A673 (cell line): ENCODE measurements at regions not wholly inside any gene's neighbourhood (a gene's known extent, or its start where the extent isn't known, plus 50 kb on each side); places are given as distances from the start of the nearest gene placed in this dataset.

ENCODE experiments used
- BruUV-seq: library from RNA; stranded (reverse); fragments of 400-500 nt; replicated peaks from 2 replicates; lab custom pipeline; 2021; lab: Mats Ljungman, UMichigan
- CTCF ChIA-PET: fragments of 300-600 bp; sonication (Branson Sonifier 250); formaldehyde crosslinking; loops from one replicate; lab custom pipeline; 2022; ENCODE audit warnings: antibody characterized with exemption; lab: Charles Lee
- POLR2A ChIA-PET: fragments of 300-600 bp; sonication (Branson Sonifier 250); formaldehyde crosslinking; loops from one replicate; lab custom pipeline; 2022; ENCODE audit warnings: antibody characterized with exemption; ENCODE audit not compliant: low non-redundant PET; lab: Charles Lee
- DNase-seq: peaks from one replicate; pipeline ENCODE4 v3.0.0-alpha.2; 2015; ENCODE audit warnings: low spot score
- H3K27ac ChIP-seq: fragments of 200-600 bp; sonication (generic); 2 replicates; pipeline ENCODE4 v1.5.1; 2016; ENCODE audit warnings: mixed run types, low read depth, mild to moderate bottlenecking, mixed read lengths, antibody characterized with exemption, low read length; ENCODE audit not compliant: poor library complexity, severe bottlenecking
- H3K27me3 ChIP-seq: fragments of 200-600 bp; sonication (generic); replicated peaks from 2 replicates; pipeline ENCODE4 v1.6.1; 2017; ENCODE audit warnings: mixed run types, low read depth, mild to moderate bottlenecking, mixed read lengths, antibody characterized with exemption, low read length; ENCODE audit not compliant: insufficient read depth, poor library complexity
- H3K36me3 ChIP-seq: fragments of 200-600 bp; sonication (generic); 2 replicates; pipeline ENCODE4 v1.6.1; 2016; ENCODE audit warnings: mixed run types, mild to moderate bottlenecking, mixed read lengths, antibody characterized with exemption, low read length; ENCODE audit not compliant: insufficient read depth, poor library complexity, severe bottlenecking
- H3K4me1 ChIP-seq: fragments of 200-600 bp; sonication (generic); 2 replicates; pipeline ENCODE4 v1.6.1; 2017; ENCODE audit warnings: mixed run types, mild to moderate bottlenecking, mixed read lengths, antibody characterized with exemption, low read length; ENCODE audit not compliant: insufficient read depth, poor library complexity, severe bottlenecking
- H3K4me3 ChIP-seq: fragments of 200-600 bp; sonication (generic); 2 replicates; pipeline ENCODE4 v1.5.1; 2016; ENCODE audit warnings: low read depth, mixed run types, mild to moderate bottlenecking, mixed read lengths, low read length; ENCODE audit not compliant: poor library complexity, severe bottlenecking
- H3K9me3 ChIP-seq: fragments of 200-600 bp; sonication (generic); 2 replicates; pipeline ENCODE4 v1.6.1; 2016; ENCODE audit warnings: mixed run types, low read depth, mild to moderate bottlenecking, mixed read lengths, antibody characterized with exemption, low read length; ENCODE audit not compliant: poor library complexity, severe bottlenecking
- CTCF ChIP-seq: fragments of 300-800, 200-600 bp; sonication (generic); conservative IDR thresholded peaks from 2 replicates; pipeline ENCODE4 v1.5.1; 2017; ENCODE audit warnings: low read depth, mild to moderate bottlenecking, antibody characterized with exemption, low read length, moderate library complexity, mixed read lengths
- EZH2 ChIP-seq: fragments of 200-600 bp; sonication (generic); IDR thresholded peaks from 2 replicates; pipeline ENCODE4 v1.6.1; 2017; ENCODE audit warnings: borderline replicate concordance, low read depth, mild to moderate bottlenecking, mixed read lengths, antibody characterized with exemption, low read length; ENCODE audit not compliant: poor library complexity, severe bottlenecking
- intact Hi-C: fragments of 100-400 bp; cut with micrococcal nuclease; formaldehyde crosslinking; loops from one replicate; pipeline ENCODE4 v1.10.0; 2022; ENCODE audit not compliant: unreplicated experiment

- intact Hi-C loops = no loop called here
- H3K36me3 ChIP-seq = no peaks in the 10 kb centered on the region
- H3K27me3 ChIP-seq = no peaks in the 10 kb centered on the region
- CTCF ChIA-PET = no interaction called here
- no peaks in the 10 kb centered on the region for H3K9me3 ChIP-seq
- H3K4me1 ChIP-seq = no peaks in the 10 kb centered on the region
- peak; percentile 13 for DNase-seq
- H3K4me3 ChIP-seq = no peak overlapping the region
- TF ChIP-seq EZH2 = no peak
- TF ChIP-seq CTCF = no peak
- no peak overlapping the region for H3K27ac ChIP-seq
- no TSS peak for BruUV-seq
- POLR2A ChIA-PET = no interaction called here
Measured at GRCh38 chr14:65290830-65291229, 121.7 kb upstream of the FUT8 start.

- no peaks in the 10 kb centered on the region for H3K27me3 ChIP-seq
- H3K4me3 ChIP-seq = no peak overlapping the region
- H3K9me3 ChIP-seq = no peaks in the 10 kb centered on the region
- no peaks in the 10 kb centered on the region for H3K36me3 ChIP-seq
- no peak overlapping the region for H3K27ac ChIP-seq
- BruUV-seq = no TSS peak
- no peak for TF ChIP-seq EZH2
- TF ChIP-seq CTCF = no peak
- H3K4me1 ChIP-seq = no peaks in the 10 kb centered on the region
- ChIA-PET POLR2A (no interaction called here), CTCF (no interaction called here)
- DNase-seq = no peak
- intact Hi-C loops = no loop called here
Measured at GRCh38 chr14:65291531-65291930, 121.0 kb upstream of the FUT8 start.

- no peak overlapping the region for H3K4me3 ChIP-seq
- no peaks in the 10 kb centered on the region for H3K36me3 ChIP-seq
- no peaks in the 10 kb centered on the region for H3K9me3 ChIP-seq
- no TSS peak for BruUV-seq
- H3K27ac ChIP-seq = no peak overlapping the region
- no peaks in the 10 kb centered on the region for H3K27me3 ChIP-seq
- no peak for TF ChIP-seq CTCF
- TF ChIP-seq EZH2 = no peak
- no peak for DNase-seq
- intact Hi-C loops = no loop called here
- POLR2A ChIA-PET = no interaction called here
- CTCF ChIA-PET = no interaction called here
- H3K4me1 ChIP-seq = no peaks in the 10 kb centered on the region
Measured at GRCh38 chr14:65294816-65295215, 117.7 kb upstream of the FUT8 start.
